ENCODE measurements at regions not wholly inside any gene's neighbourhood (a gene's known extent, or its start where the extent isn't known, plus 50 kb on each side); places are given as distances from the start of the nearest gene placed in this dataset.

DNA sequence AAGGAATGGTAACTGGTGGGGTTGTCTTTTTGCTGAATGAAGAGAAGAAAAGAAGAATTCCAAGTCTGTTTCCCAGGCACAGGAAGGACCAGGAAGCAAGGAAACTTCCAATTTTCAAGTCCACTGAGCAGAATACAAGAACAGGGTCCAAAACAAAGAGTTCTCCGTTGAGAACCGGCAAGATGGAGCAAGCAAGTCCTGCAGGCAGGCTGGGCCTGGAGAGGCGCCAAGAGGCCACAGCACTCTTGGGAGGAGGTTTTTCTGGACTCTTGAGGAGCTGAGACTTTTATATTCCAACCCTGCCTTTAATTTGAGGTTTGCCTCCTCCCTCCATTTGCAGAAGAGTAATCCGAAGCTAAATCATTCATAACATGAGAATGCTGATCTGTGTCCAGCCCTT, 224.5 kb downstream of the IKZF2 start:
- TF ChIP-seq, protein P1, sequence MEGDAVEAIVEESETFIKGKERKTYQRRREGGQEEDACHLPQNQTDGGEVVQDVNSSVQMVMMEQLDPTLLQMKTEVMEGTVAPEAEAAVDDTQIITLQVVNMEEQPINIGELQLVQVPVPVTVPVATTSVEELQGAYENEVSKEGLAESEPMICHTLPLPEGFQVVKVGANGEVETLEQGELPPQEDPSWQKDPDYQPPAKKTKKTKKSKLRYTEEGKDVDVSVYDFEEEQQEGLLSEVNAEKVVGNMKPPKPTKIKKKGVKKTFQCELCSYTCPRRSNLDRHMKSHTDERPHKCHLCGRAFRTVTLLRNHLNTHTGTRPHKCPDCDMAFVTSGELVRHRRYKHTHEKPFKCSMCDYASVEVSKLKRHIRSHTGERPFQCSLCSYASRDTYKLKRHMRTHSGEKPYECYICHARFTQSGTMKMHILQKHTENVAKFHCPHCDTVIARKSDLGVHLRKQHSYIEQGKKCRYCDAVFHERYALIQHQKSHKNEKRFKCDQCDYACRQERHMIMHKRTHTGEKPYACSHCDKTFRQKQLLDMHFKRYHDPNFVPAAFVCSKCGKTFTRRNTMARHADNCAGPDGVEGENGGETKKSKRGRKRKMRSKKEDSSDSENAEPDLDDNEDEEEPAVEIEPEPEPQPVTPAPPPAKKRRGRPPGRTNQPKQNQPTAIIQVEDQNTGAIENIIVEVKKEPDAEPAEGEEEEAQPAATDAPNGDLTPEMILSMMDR (IDR thresholded peaks at IDR 0.05): no peak
- TF ChIP-seq POLR2A (IDR thresholded peaks at IDR 0.05): no peak

Data from Peyer's patch (tissue), 4 donors.